HG02763 (cell line): ENCODE measurements at regions not wholly inside any gene's neighbourhood (a gene's known extent, or its start where the extent isn't known, plus 50 kb on each side); places are given as distances from the start of the nearest gene placed in this dataset.

Experiments
- ATAC-seq: cut with Tn5 transposase; IDR thresholded peaks from one replicate; pipeline ENCODE4 v1.9.1; 2021; ENCODE audit warnings: mild to moderate bottlenecking, moderate library complexity; ENCODE audit not compliant: unreplicated experiment

DNA sequence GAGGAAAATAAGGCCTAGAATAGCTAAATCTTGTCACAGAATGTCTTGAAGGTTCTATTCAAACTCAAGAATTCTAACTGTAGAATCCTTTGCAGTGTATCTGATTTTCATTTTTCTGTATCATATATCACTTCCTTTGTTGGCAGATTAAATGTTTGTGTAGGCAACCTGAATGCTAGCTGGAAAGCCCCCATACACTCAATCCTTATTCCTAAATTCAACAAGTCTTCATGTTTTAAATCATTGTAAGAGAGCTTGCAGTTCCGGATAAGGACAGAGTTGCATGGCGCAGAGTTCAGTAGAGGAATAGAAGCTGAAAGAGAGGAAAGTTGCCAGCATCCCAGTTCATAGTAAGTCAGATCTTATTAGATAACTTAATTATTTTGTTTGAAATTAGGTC lies 242.0 kb upstream of the SEMA6D start:
- ATAC-seq, result no peak

DNA sequence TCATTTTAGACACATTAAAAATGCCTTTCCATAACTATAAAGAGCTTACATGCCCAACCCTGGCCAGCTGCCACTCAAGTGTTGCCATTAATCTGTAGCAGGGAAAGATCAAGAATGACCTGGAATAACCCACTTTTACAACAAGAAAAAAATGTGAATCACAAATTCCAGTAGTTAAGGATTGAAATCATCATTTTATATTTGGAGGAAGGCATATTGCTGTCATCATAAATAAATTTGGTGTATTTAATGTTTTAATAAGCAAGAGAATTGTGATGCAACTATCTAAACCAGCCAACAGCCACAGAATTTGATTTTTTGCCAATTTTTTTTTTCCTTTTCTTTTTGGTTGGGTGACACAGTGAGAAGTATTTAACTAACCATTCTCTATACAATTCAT lies 240.0 kb upstream of the SEMA6D start:
- ATAC-seq, result no peak

DNA sequence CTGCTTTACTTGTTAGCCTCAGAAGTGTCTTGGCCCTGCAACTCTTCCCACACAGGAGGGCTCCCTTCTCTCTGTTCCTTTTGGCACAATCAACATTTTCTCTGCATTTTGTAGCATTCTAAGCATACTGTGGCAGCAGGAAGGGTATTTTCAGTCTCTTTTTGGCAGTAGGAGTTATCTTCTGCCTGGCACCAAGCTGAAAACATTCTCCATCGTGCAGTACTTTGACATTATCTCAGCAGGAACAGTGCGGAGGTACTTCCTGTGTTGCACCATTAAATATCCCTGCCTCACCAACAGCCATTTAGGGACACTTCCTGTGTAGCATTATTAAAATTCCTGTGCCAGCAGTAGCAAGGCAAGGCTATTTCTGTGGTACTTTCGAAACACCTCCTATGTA lies 233.2 kb upstream of the SEMA6D start:
- no peak for ATAC-seq

DNA sequence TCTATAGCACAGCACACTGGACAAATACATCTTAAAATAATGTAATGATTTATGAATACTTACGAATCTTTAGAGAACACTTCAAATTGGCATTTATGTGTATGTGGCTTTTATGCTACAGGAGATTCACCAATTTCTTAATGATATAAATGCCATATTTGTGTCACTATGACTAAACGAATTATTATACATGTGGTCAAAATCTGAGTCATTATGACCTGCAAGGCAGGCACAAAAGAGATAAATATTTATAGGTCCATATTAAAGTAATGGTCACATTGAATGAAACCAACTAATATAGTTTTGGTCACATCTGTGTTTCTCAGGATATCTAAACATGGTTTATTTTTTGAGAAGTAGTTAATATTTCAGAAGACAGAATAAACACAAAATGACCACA lies 232.3 kb upstream of the SEMA6D start:
- ATAC-seq, result no peak

DNA sequence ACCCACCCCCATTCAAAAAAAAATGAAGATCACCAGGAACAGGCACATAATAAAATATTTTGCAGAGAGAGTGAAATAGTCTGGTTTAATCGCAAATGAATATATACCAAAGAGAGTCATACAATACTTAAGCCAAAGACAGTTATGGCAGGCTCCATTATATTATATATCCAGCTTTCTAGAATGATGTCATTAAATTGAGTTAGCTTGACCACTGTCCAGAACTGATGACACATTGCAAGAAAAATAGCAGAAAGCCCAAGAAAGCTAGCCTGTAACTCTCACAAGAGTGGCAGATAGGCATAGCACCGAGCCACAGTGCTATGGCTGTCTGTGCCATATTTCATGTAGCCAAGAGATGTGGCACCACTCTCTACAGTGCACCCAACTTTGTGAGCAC lies 231.9 kb upstream of the SEMA6D start:
- ATAC-seq, result no peak

DNA sequence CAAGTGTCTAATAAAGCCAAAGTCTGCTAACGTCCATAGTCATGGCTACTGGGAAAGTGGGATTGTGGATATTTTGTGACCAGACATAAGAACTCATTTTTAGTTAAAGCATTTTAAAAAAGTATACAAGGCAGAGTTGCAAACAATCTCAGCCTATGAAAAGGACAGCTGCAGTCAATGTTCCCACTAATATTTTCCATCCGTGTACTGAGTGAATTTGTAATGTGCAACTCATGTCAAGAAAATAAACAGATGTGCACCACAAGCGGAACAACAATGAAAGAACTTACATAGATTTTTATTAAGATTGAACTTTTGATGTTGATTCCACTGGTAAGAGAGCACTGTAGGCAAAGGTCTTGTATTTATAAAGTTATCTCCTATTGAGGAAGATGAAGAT lies 231.3 kb upstream of the SEMA6D start:
- ATAC-seq, result no peak

DNA sequence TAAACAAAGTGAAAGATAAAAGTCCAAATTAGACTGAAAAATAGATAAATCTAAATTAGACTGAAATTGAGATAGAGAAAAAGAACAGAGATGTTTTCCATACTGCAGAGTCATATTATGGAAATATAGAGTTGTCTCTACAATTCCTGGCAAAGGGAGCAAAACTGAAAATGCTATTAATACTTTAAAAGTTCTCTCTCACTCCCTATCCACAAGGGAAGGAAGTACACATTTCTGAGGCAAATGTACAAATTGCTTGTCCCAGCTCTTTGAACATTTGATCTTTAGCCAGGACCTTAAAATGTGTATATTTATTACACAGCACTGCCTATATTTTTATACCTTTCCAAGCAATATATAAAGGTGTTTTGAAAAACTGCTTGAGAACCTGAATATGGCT lies 225.1 kb upstream of the SEMA6D start:
- ATAC-seq, result no peak

DNA sequence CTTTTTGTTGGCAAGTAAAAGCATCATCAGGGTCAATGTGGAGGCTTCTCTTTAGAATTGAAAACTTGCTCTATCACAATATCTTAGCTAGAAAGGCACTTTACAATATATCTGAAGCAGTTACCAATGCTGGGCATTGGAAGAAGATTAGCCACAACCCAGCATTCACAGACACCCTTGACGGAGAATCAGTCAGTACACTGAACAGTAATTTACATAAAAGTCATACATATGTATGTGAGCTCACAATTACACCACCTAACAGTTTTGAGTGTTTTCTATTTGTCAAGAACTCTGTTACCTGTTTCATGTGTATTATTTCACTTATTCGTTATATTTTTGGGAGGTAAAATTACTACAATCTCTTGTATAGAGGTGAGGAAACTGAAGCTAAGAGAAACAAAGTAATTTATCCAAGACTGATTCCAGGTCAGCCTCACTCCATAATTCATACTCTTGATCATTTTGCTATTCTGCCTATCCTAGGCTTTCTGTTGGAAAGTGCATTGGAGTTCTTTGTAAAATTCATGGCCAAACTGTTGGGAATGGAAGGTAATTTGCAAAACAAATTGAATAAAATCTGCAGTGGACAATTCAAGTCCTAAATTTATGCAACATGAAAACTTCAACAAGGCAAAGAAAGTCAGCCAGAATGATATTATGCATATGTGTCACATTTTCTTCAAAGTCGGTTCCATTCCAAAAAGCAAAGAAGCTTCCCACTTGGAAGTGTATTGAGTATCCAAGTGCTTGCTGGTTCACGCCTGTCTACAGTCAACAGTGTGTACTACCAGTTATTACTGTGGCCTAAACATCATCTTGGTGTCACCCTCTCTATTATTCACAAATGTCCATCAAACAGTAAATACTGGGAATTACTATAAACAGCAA lies 223.7 kb upstream of the SEMA6D start:
- ATAC-seq, result no peak

DNA sequence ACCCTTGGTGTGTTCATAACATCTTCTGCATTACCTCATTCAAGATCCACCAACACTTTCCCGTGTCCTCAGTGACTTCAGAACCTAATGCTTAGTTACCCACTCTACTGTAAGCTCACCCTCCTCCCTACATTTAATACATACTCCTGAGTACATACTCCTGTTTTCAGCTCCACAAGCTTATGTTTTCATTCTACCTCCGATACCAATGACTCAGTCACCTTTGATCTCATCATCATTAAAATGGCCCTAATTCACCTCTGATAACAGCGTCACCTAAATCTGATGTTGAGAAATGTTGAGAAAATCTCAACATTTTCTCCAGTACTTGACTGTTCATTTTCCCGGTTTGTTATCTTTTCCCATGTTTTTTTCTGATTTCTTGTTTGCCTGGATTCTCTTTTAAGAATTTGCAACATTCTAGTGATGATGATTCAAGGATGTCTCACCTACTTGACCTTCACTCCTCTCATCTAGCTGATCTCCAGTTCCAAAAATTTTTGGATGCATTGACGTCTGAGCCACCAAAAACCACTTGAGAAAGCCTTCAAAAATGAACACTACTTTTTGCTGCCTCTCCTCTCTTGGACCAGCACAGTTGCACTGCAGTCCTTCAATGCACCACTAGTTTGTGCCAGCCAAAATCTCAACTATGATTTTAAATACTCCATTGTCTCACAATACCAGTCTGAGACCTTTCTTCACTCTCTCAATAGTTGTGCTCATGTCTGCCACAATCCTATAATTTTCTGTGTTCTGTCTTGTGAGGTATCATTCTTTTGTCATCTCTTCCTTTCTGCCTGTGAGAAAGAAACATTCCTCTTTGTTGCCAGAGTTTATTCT lies 220.7 kb upstream of the SEMA6D start:
- ATAC-seq, result no peak

DNA sequence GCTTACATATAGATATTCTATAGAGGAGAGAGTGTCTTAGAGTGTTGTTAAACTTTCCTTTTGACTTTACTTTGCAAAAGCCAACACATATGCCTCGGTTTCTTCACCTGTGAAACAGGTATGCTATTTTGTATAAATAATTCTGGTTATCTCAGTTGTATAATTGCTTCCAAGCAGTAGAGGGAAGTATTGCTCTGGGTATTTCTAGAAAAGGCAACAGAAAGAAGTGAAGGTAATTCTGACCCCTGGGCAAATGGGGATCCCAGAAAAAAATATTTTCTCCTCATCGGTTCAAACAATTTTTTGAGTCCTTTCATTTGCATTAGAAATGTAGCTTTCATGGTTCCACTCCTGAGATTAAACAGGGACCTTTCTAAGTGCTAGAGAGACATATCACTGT lies 216.5 kb upstream of the SEMA6D start:
- ATAC-seq, result no peak

DNA sequence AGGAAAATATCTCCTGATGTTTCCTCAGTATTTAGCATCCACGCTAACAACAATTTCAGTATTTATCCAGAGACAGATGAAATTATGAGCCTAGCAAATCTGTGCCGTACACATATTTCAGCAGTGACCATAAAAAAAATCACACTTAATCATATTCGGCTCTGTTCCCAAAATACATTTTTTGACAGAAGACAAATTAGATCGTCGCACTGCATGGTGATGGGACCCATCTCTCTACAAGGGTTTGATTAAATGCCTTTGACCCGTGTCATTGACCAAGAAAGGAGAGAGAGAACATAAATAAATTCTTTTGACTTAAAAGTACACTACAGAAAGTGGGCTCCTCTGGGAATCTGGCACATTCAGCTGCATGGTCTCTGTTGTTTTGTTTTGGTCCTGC lies 215.3 kb upstream of the SEMA6D start:
- ATAC-seq, result no peak

DNA sequence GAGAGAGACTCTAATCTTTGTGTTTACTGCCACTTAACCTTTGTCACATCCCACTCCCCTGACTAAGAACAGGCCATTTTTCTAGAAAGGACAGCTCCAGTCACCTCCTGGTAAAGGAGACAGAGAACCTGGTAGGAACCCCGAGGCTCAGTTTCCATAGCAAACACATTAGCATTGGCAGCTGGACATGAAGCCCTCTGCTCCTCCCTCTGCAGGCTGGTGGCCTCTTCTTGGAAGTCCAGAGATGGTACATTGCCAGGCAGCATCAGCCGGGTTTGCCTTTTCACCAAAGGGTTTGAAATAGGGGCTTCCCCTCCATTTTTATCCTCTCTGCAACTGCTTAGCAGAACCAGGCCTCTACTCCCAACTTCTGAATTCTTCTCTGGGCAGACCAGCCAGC lies 213.4 kb upstream of the SEMA6D start:
- ATAC-seq, result no peak

DNA sequence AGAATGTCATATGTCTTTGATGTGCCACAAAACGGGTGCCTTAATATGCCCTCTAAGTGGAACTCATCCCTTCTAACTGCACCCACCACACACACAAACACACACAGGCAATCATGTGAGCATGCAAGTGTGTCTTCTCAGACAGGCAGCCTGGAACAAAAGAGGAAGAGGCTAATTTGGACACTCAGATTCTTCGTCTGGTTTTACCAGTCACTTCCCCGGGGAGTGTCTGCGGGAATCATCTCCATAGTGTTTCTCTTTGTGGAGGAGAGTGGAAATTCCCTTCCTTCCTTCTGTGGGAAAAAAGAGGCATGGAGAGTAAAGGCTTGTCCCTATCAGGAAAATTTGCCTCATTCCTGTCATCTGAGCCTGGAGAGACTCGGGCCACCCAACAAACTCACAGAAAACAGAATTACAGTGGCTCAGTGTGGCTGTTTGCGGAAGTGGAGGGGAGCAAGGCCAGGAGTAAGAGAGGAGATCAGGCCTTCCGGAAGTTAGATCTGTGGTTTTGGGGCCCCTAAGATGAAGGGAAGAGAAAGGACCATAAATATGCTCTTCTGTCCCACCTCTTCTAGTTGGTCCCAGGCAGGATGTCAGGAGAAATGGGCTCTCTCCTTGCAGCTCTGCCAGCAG lies 212.6 kb upstream of the SEMA6D start:
- no peak for ATAC-seq

DNA sequence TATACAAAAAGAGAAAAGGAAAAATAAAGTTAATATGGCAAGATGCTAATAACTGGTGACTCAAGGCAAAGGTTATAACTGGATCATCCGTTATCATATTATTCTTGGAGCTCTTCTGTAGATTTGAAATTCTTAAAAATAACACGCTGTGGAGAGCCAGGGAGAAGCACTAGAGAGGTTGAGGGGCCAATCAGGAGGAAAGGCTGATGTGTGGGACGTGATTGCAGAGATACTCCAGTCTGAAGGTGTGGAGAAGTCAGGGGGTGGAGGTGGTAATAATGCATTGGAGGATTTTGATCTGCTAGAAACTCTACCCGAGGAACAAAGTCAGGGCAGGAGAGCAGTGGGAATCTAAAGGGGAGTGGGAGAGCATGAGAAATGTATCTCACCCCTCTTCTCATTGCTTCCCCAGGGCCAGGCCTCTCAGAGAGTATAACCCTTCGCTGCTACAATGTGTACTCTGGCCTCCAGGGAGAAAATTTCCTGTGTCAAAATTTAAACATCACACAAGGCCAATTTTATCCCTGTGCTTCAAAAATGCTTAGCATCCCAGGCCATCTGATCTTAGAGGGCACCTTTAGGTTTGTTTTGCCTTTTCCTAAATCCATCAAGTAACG lies 211.5 kb upstream of the SEMA6D start:
- ATAC-seq, result no peak

DNA sequence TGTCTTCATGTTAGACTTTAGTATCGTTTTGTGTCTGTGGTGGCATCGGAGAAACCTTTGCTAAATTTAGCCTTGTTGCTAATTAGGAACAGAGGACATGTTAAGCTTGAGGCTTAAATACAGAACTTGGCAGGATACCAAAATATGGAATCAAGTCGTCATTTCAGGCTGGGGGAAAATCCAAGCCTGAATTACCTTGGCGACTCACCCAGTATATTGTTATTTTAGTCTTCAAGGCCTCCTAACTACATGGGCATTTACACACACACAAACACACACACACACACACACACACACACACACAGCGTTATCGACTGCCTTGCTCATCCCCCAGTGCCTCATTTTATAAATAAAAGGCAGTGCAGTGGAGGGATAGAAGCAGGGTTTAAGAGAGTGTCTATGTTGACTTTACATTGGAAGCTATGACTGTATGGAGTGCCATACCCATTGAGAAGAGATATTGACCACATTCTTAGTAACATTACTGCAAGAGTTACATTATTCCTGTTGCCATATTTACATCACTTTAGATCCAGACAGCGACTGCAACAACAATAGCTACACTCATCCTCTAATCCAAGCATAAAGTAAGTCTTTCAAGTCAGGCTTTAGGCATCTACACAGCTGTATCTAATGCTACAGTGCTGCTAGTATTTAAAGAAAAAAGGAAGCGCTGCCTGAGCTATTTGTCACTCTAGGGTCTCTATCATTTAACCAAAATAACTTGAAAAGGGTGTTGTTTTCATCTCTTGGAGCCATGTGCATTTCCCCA lies 210.8 kb upstream of the SEMA6D start:
- no peak for ATAC-seq

DNA sequence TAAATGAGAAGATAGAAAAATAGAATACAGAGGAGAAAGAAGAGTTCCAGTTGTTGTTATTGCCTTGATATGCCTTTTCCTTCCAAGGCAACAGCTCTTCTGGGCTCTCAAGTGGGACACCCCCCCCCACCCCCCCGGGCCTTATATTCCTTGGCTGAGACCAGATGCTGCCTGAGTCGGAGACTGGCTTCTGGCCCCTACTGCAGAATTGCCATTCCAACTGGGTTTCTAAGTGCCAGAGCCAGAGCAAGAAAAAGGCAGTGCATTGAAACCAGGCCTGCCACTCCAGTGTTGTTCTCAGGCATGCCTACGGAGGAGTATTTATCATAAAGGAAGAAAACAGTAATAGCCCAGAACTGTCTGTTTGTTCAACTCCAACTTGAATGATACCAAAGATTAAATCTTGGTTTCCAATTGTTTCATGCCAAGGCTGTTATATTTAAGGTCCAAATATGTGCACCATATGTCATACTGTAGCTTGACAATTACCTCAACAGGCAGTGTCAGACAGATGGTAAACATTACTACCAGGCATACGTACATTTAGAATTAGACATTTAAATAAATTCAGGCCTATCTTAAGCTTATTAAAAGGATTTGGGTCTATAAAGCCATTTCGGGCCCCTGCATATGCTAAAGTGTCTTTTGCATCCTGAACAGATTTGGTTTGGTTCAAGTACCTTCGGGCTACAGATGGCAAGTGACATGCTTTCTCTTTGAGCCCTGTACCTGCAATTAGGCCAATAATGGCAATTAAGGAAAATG lies 209.9 kb upstream of the SEMA6D start:
- no peak for ATAC-seq

DNA sequence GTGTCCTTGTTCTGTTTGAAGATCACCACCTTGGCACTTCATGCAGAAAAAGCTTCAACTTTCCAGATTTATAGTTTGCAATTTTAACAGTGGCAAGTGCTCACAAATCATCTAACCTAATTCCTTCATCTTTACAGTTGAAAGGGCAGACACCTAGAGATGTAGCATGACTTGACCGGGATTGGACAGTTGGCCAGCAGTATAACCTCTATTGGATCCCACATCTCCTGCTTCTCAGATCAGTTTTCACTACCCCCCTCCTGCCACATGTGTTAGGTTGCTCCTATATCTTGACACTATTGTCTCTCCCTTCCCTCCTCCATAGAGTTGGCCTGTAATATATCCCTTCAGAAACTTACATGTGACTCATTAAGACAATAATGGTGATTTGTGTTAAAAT lies 206.0 kb upstream of the SEMA6D start:
- no peak for ATAC-seq

DNA sequence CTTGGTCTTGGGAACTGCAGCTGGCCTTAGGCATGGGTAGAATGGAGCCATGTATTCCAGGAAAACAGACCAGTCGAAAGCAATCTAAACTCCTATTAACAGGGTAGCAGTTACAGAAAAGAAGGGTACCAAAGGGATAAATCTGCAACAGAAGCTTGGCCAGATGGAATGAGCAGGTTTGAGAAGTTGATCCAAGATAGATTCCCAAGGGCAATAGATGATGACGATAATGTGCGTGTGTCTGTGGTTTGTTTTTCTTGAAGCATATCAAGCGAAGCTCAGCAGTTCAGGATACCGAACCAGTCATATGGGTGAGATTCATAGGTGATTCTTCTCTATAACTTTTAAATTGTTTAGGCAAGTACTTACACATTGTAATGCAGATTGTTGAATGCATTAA lies 203.8 kb upstream of the SEMA6D start:
- ATAC-seq, result no peak

DNA sequence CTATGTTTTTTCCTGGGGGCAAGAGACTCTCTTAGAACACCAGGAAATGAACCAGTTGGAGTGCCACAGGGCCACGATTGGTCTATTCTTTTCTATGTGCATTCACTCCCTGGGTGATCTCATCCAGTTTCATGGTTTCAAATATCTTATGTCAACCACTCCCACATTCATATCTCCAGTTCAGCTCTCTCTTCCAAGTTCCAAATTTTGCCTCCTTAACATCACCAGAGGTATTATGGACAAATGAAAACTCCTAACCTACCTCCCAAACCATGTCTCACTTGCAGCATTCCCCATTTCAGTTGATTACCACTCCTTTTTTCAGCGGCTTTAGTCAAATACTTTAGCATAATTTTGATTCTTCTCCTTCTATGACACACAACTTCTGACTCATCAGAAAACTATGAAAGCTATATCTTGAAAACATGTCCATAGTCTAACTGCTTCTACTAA lies 203.1 kb upstream of the SEMA6D start:
- no peak for ATAC-seq

DNA sequence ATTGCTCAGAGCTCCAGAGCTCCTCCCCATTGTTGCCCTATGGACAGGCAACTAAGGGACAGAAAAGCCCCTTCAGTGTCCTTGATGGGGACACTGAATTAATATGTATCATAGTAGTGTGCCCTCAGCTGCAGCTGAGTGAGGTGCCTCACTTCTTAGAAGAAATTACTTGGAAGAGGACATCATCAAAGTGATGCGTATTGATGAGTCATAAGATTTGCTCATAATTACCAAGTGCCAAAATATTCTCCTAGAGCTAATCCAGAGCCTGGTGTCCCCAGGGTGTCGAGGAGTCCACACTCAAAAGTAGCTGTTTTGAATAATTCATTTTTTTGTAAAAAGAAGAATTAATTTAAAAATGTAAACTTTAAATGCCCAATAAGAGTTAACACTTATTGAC lies 200.7 kb upstream of the SEMA6D start:
- no peak for ATAC-seq
